NCI-H2227 treated with DMSO at 0.1 percent for 48 hours (cell line): ENCODE measurements at regions not wholly inside any gene's neighbourhood (a gene's known extent, or its start where the extent isn't known, plus 50 kb on each side); places are given as distances from the start of the nearest gene placed in this dataset.

Experiments
- DNase-seq: peaks from one replicate; lab custom pipeline; 2025; lab: John Stamatoyannopoulos, UW

DNA sequence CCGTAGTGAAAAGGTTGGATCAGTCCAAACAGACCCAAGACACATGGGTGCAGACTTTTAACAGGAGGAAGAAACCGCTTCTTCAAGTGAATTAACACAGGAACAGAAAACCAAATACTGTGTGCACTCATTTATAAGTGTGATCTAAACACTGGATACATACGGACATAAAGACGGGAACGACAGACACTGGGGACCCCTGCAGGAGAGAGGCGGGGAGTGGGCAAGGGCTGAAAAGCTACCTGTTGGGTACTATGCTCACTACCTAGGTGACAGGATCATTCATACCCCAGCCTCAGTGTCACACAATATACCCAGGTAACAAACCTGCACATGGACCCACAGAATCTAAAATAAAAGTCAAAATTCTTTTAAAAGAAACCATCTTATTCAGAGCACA is 326.0 kb upstream of the NOCT start:
- no peak for DNase-seq

DNA sequence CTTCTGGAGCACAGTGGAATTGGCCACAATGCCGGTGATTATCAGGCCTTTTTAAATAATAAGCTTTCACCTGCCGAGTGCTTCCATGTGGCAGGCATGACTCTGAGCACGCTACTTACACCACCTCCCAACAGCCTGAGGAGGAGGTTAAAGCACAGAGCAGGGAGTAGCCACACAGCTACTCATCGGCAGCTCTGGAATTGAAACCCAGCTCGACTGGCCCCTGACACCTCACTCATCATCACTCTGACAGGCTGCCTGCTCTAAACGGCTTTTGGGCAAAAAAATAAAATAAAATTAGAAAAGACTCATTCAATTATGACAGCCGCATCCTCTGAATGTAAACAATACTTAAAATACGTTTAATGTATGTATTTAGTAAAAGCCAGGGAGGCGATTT is 326.4 kb upstream of the NOCT start:
- no peak for DNase-seq

DNA sequence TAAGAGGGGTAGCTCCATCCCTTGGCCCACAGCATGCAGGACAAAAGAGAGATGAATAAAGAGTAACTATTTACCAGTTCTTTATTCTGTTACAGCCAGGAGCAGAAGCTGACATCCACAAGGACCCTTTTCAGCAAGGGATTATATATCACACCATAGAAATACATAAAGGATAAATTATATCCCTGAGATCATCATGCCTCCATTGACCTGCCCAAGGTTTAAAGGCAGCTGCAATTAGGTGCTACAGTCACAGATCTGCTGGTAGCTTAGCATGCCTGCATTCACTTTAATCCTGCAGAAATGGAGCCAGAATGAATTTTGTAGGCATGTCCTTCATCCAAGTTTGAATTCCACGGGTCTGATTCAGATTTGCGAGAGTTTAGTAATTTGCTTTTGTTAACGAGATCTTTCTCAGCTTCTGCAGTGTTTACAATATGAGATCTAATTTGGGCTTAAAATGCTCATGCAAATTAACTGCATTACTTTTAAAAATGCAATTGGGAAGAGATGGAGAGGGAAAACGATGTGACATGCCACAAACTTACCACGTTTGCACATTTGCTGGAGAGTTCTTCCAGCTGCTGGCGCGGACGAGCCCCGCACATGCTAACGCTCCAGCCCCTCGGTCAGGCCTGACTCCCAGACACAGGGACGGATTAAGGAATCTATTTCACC is 327.0 kb upstream of the NOCT start:
- DNase-seq, result no peak

DNA sequence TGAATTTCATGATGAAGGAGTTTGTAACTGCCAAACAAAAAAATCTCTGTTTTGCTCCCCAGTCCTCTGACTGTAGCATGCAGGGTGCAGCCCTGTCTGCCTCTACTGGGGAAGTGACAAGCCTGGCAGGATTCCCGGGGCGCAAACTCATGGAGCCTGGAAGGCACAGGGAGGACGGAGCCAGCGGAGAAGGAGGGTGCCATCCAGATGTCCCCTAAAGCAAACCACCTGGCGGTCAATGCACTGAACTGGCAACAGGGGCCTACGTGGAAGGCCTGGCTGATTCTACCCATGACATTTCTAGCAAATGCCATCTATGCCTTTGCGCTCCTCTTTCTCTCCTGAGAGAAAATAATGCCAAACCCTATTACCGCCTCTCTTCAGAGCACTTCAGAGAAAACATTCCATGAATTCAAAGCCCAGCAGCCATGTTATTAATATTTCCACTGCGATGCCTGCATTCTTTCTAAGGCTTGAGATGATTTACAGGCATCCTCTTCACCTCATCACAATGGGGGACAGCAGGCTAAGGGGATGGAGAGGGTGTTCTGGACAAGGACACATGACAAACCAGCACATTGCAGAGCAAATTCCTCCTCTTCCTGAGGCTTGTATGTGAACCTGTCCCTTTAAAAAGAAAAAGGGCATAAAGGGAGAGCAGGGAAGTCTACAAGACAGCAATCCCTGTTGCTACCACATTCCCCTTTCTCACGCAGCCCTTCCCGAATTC is 329.3 kb upstream of the NOCT start:
- DNase-seq, result no peak

DNA sequence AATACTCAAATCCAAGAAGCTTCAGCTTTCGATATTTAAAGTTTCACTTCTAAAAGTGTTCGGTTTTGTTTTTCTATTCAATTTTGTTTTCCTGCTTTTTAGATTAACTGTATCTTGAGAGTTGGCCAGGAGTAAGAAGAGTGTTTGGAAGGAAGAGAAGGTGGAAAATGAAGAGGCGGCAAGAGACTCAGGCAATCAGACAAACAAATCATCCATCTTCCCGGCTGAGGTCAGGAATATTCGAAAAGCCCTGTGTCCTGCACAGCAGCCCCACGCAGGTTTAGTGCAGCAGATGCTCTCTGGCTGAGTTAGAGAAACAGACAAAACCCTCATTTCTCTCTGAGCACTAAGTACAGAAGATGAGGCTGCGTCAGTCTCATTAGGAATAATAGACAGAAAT is 330.3 kb upstream of the NOCT start:
- no peak for DNase-seq

DNA sequence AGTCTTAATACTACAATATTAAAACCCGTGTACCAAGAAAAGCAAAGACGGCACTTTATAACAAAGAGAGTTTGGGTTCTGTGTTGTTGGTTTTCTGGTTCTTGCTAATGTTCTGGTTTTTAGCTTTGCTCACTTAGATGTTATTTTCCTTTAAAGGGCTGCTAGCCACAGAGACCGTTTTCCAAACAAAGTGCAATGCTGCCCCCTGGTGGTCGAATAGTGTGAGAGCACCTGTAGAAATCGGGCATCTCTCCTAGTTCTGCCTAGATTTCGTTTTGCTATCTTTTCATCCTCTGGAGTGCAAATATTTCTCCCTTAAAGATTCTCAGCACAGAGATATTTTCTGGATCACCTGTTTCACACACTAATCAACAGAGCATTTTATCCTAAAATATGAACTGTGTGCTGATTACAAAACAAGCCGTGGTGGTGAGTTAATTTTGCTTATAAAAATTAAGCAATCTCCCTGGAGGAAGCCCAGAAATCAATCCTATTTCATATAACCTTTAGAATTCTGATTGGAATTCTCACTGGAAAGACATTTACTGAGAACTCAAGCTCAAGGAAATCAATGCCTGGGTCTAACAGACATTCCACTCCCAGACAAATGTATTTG is 334.5 kb upstream of the NOCT start:
- peak; percentile 77 for DNase-seq

DNA sequence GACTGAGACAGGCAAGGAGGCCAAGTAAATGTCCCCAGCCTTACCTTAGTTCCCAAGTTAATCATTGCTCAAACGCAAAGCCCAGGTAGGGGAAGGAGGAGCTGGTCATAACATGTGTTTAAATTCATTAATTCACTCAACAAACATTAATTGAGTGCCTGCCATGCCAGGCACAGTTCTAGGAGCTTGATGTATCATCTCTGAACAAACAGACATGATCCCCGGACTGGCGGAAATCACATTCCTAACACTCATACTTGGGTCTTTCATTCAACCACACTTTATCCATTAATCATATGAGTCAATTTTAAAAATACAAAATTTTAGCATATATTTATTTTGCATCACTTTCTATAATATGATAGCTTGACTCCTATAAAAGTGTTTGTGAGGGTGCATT is 335.3 kb upstream of the NOCT start:
- DNase-seq, result no peak

DNA sequence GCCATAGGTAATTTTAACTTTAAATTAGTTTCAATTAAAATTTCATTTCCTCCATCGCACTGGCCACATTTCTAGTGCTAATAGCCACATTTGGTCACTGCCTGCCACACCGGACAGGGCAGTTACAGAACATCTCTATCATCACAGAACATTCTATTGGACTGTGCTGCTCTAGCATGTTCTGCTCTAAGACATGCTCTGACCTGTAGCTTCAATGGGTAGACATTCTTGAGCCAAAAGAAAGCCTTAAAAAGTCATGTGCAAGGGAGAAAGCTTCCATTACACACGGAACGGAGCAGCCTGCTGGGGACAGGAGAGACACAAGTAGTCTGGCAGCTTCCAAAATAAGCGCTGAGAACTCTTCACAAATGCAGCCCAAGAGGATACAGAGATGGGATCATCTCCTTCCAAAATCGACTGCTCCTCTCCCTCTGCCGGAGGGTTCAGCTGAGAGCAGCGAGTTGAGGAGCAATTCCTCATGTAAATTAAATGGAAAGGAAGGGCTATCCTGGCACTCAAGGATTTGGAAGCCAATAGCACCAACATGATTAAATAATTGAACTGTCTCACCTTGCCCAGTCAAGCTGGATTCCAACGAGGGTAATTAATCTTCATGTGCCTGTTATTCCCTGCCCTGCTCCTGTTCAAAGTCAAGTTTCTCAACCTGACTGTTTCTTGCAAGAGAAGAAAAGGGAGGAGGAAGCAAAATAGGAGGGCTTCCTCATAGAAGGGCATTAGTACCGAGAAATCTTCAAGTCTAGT is 336.4 kb upstream of the NOCT start:
- no peak for DNase-seq

DNA sequence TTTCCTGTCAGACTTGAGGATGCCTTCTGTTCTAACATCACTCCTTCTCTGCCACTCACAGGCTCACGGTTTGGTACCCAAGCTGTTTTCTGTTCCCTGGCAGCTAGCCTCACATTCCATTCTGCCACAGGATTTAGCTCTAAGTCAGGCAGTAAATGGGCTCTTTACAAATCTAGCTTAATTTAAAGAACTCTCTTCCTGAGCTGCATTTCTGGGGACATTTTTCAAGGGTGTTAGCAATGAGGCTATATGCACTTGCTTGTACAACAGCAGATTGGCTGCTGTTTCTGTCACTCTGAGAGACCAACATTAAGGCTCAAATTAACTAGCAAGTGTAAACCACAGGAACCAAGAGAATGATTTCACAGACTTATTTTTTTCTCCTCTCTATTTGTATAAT is 337.8 kb upstream of the NOCT start:
- DNase-seq, result no peak

DNA sequence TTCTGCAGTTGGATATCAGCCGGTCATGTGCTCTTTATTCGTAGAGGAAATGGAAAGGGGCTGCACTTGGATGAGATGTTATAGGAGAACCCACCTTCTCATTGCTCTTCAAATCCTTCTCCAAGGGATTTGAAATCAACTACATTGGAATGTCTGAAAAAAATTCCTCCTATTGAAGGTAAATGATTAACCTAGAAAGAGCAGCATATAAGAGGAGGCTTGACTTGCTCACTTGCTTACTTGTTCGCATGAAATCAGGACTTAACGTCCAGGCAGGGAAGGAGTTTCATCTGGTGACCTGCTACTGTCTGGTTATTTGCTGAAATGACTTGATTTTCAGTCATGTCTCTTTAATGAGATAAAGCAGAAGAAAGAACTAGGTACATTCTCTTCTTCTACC is 338.4 kb upstream of the NOCT start:
- no peak for DNase-seq

DNA sequence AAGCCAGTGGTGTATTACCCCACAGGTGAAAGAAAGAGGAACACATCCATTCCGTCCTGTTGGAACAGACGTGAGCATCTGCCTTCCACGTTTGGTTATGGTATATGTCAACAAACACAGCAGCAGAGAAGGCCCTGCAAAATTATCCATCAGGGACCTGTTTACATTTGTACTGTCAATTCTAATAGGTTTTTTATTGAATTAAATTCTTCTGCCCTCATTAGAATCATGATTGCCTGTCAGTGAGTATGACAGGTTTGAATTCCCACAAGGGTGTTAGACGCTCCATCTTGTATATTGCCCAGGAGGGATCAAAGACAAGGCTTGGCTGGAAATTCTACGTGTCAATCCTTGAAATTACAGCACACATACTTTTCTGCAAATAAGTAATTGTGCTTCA is 339.9 kb upstream of the NOCT start:
- DNase-seq, result no peak

DNA sequence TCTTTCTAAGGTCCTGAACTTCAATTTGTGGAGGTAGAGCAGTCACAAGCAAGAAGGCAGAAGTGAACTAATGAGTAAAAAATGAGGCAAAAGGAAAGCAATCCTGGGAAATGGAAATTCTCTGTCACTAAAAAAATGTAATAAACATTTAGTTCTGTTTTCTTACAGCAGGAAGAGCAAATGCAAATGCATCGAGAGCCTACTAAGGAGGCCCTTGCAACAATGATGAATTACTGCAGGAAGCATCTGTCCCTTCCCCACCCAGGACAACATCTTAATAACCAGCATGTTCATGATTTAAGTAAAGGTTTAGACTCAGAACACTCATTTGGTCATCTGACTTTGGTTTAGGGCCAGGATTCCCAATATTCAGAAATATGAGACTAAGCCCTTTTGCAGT is 341.4 kb upstream of the NOCT start:
- DNase-seq, result no peak

DNA sequence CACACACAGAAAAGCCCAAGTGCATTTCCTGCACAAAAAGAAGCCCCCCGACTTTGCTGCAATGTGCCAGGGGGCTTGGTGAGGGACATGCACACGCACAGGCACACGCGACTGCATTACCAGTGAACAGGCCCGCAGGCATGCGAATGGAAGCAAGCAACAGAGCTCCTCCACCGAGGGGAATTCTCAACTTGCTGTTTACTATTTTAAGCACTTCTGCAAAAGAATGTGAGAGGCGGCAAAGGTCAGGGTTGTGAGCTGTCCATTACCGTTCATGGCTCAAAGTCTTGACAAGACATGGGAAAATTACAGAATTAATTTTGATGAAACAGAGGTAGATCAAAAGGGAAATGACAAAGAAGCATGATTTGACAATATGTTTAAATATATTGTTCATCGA is 342.5 kb upstream of the NOCT start:
- DNase-seq, result no peak

DNA sequence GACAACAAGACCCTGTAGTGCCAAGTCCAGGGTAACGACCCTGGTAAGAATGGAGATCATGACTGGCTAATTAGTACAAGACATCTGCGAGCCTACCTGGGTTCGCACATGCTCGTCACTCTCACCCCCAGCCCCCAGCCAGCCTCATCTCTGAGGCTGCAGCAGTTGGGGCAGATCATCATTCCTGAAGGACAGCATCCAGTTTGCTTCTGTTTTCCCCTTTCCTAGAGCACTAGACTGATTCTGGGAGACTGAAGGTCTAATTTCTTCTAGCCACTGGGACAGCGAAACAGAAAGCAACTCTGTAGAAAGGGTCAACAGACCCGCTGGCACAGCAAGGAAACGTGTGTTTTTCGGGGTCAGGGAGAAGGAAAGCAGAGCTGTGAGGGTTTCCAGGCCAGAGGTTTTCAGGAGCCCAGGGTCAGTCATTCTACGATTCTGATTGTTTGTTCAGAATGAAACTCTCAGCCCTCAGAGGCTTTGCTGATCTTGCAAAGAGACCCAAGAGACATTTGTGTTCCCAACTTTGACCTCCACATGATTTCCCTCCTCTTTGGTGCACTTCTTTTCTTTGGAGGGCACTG is 343.1 kb upstream of the NOCT start:
- DNase-seq, result no peak

DNA sequence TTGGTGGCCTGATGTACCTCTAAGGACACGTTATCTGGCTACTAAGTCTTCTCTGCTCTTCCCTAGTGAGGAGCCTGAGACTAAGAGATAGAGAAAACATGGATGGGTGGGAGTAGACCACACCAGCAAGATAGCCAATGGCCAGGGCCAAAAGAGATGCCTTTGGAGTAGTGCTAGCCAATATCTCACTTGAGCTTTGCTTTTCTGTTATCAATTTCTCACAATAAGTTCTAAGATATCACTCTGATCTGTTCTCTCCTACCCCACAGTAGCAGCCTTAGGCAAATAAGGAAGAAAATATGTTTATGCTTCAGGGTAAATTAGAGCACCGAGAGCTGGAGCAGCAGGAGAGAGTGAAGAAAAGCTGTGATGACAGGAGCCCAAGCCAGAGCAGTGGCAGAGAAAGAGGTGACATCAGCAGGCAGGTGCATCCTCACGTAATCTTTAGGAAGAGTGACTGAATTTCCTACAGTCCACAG is 343.9 kb upstream of the NOCT start:
- no peak for DNase-seq

DNA sequence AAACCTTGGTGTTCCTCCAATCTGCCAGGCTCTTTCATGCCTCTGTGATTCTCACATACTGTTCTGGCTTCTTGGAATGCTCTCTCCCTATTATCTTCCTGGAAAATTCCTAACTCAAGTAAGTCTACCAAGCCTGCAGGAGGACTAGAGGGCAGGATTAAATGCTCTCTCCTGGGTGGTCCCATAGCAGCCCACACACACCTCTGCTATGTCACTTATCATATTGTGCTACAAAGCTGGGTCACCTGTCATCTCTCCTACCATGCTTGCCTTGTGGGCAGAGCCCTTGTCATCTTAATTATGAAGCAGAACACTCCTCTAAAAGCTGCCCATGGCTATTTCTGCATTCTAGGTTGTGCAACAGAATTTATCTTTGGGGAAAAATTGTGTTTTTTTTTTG is 344.5 kb upstream of the NOCT start:
- DNase-seq, result no peak

DNA sequence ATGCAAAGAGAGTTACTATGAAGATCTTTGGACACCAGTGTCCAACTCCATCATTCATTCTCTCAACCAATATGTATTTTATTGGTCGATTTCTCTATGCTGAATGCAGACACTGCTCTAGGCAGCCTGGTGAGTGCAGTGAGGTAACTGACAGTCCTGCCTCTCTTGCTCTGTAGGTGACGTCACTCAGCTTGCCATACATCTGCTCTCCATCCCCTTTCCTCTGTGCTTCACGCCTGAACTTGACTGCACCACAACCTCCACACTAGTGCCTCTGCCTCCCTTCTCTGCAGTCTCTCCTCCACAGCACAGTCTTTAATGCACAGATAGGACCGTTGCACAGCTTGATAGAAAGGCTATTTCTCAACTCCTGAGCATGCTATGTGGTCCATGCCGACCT is 344.9 kb upstream of the NOCT start:
- DNase-seq, result no peak

DNA sequence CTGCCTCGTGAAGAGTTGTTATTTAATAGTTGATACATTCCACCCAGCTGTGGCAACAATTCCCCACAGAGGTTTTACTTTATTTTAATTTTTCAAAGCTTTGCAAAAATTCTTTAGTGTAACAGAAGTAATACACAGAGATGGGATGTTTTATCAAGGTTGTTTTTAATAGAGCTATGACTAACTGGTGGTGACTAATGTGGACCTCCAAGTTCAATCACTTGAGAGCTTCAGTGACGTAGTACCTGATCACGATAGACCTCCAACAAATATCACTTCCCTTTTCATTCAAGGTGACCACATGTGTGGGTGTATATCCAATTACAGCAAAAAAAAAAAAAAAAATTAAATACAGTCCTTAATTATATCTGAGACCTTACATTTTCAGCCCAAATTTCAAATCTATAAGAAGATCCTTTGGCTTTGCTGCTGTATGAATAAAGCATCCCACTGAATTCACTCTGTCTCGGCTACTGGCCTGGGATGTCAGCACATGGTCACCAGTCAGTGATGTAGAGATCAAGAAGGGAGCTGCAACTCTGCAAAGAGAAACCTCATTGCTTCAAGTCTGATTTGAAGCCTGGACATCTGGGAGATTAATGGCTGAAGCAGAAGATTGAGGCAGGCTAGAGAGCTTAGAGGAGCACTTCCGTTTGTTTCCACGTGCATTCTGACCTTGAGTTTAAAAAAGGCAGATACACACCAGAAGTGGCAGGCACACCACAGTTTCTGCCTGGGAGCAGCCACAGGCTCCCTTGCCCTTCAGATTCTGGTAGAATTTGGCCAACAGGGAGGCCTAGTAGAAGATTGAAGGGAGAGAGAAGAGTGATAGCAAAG is 345.9 kb upstream of the NOCT start:
- DNase-seq, result no peak

DNA sequence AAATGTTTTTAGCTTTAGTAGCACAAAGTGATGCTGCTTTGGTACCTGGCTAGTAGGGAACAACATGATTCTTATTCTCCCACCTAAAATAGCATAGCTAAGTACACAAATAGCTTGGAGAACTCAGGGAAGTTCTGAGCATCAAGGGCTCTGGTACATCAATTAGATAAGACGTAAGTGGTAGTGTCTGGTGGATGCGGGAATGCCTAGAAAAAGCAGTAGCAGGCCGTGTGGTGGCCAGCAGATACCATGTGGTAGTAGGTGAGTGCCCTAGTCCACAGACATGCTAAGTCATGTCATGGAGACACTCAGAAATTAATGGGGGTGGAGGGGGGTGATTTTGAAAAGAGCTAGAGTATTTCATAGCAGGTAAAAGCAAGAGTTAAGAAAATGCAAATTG is 347.3 kb upstream of the NOCT start:
- DNase-seq, result no peak

DNA sequence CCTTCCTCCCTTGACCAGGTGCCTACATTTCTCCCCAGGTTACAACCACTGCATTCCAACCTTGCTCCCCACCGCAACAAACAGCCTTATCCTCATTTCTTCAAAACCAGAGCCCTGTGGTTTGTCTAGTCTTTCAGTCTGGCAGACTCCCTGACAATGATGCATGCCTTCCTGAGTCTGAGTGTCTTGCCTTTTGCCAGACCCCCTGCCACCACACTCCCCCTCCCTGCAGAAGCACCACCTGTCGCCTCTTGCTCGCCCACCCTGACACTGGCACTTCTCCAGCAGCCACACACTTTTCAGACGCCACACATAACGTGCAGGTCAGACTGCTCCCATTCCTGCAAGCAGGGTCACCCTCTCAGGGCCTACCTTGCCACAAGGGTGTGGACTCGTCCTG is 349.2 kb upstream of the NOCT start:
- no peak for DNase-seq

DNA sequence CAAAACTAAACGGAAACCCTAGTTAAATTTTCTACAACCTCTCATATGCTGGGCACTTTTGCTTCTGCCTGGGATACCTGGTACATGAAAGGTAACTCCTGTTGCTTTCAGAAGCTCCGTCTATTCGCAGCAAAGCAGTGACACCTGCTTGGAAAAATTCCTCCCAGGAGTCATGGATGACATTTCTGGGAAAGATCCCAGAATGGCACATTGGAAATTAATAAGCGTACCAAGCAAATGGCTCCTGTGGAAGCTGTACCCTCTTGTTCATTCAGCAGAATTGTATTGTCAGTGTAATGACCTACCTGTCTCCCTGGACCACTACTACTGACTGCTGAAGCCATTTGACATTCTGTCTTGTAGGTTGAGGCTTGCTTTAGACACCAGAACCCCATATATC is 349.7 kb upstream of the NOCT start:
- DNase-seq, result no peak
